Ascending aorta (tissue), 2 donors: ENCODE measurements at regions not wholly inside any gene's neighbourhood (a gene's known extent, or its start where the extent isn't known, plus 50 kb on each side); places are given as distances from the start of the nearest gene placed in this dataset.

Source experiments
- DNase-seq, 2 donors: peaks; one replicate each; pipeline ENCODE4 v3.0.0-alpha.2; 2019; ENCODE audit warnings: low spot score in 2 of 2
- H3K27ac ChIP-seq, 2 donors: fragments of 200-600 bp; sonication (generic); one replicate each; pipeline ENCODE4 v1.5.1; 2016 to 2017; ENCODE audit warnings: mild to moderate bottlenecking in 1 of 2
- H3K27me3 ChIP-seq: fragments of 200-600 bp; sonication (generic); one replicate; pipeline ENCODE4 v1.5.1; 2017
- H3K36me3 ChIP-seq, 2 donors: fragments of 200-600 bp; sonication (generic); one replicate each; pipeline ENCODE4 v1.5.1; 2016
- H3K4me1 ChIP-seq, 2 donors: fragments of 200-600 bp; sonication (generic); one replicate each; pipeline ENCODE4 v1.5.1; 2016 to 2017; ENCODE audit warnings: mild to moderate bottlenecking in 1 of 2
- H3K4me3 ChIP-seq, 2 donors: fragments of 200-600 bp; sonication (generic); one replicate each; pipeline ENCODE4 v1.5.1; 2016 to 2017; ENCODE audit warnings: mild to moderate bottlenecking in 1 of 2
- H3K9me3 ChIP-seq, 2 donors: fragments of 200-600 bp; sonication (generic); one replicate each; pipeline ENCODE4 v1.5.1; 2016
- CTCF ChIP-seq, 3 experiments: fragments of 200-600 bp in 2 of 3; fragments of 450-650 bp in 1 of 3; sonication (generic) in 2 of 3; IDR thresholded peaks; one replicate each; pipeline ENCODE4 v1.5.1; 2016 to 2019; ENCODE audit warnings: antibody characterized with exemption in 3 of 3, mild to moderate bottlenecking in 1 of 3, moderate library complexity in 1 of 3
- intact Hi-C: fragments of 100-400 bp; cut with DNase I; formaldehyde crosslinking; loops from one replicate; pipeline ENCODE4 v1.15.1; 2023

- Histone ChIP-seq H3K27ac (no peak overlapping the region), H3K9me3 (no peaks in the 10 kb centered on the region), H3K4me1 (no peaks in the 10 kb centered on the region), H3K27me3 (no peaks in the 10 kb centered on the region), H3K4me3 (no peak overlapping the region), H3K36me3 (no peaks in the 10 kb centered on the region)
- no peak for TF ChIP-seq CTCF (IDR thresholded peaks at IDR 0.05)
- intact Hi-C loops = no loop called here
- DNase-seq = no peak
These were observed 87.1 kb upstream of the TNFAIP3 start for GRCh38 chr6:137779982-137780381.

DNA sequence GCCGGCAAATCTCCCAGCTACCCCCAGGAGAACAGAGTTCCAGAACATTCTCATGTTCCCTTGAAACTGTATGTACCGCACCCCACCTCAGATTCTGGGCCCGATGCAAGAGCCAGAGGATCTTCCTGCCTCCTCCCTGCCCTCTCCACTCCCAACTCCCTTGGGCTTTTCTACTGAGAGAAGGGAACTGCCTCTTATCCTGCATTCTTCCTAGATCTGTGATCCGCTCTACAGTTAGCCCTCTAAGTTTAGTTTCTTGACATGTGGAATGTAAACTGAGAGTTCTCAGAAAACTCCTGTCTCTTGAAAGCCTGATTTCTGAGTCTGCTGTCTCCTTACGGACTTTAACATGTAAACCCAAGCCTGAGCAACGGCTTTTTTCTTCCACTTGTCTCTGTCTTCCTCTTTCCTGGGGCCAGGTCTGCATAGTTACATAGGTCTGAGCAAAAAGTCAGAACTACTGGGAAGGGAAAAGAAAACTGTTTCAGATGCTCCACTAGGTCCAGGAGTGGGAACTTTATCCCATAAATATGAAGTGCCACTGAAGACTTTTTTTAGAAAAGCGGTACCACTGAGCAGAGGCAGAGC lies 86.5 kb upstream of the TNFAIP3 start:
- Histone ChIP-seq H3K4me1 (no peaks in the 10 kb centered on the region), H3K36me3 (no peaks in the 10 kb centered on the region), H3K4me3 (no peak overlapping the region), H3K9me3 (no peaks in the 10 kb centered on the region), H3K27me3 (no peaks in the 10 kb centered on the region), H3K27ac (no peak overlapping the region)
- intact Hi-C loops = no loop called here
- no peak for TF ChIP-seq CTCF (IDR thresholded peaks at IDR 0.05)
- DNase-seq = no peak

GRCh38 chr6:137781639-137782038 lies 85.4 kb upstream of the TNFAIP3 start:
- intact Hi-C loops = no loop called here
- no peak for DNase-seq
- no peaks in the 10 kb centered on the region for H3K36me3 ChIP-seq
- no peak overlapping the region for H3K4me3 ChIP-seq
- no peak for TF ChIP-seq CTCF (IDR thresholded peaks at IDR 0.05)
- H3K27ac ChIP-seq = no peak overlapping the region
- no peaks in the 10 kb centered on the region for H3K9me3 ChIP-seq
- H3K27me3 ChIP-seq = no peaks in the 10 kb centered on the region
- H3K4me1 ChIP-seq = no peaks in the 10 kb centered on the region

GRCh38 chr6:137782166-137783039 lies 84.7 kb upstream of the TNFAIP3 start:
- Histone ChIP-seq H3K4me3 (no peak overlapping the region), H3K27ac (no peak overlapping the region), H3K4me1 (no peaks in the 10 kb centered on the region), H3K27me3 (no peaks in the 10 kb centered on the region), H3K36me3 (no peaks in the 10 kb centered on the region), H3K9me3 (no peaks in the 10 kb centered on the region)
- no peak for DNase-seq
- no peak for TF ChIP-seq CTCF (IDR thresholded peaks at IDR 0.05)
- intact Hi-C loops = no loop called here

DNA sequence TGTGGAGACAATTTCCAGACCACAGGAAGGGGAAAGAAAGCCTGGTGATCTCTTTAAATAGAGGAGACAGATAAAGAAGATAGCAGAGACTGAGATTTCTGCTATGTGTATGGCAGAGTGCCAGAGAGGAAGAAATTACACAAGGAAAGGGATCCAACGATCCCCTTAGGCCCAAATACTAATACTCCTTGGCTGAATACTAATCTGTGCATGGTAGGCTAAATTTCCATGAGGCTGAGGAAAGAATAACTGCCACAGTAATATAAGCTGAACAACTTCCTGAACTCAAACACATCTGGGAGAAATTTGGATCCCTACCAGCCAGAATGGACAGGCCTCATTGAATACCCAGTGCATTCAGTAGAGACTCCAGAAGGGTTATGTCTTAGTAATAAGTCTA lies 83.3 kb upstream of the TNFAIP3 start:
- no peaks in the 10 kb centered on the region for H3K9me3 ChIP-seq
- H3K27me3 ChIP-seq = no peaks in the 10 kb centered on the region
- no peak for TF ChIP-seq CTCF (IDR thresholded peaks at IDR 0.05)
- intact Hi-C loops = no loop called here
- H3K27ac ChIP-seq = no peak overlapping the region
- no peak overlapping the region for H3K4me3 ChIP-seq
- H3K36me3 ChIP-seq = no peaks in the 10 kb centered on the region
- DNase-seq = no peak
- H3K4me1 ChIP-seq = no peaks in the 10 kb centered on the region
